Thyroid gland (tissue), 4 donors: ENCODE measurements at regions not wholly inside any gene's neighbourhood (a gene's known extent, or its start where the extent isn't known, plus 50 kb on each side); places are given as distances from the start of the nearest gene placed in this dataset.

Source experiments
- DNase-seq, 2 donors: peaks; one replicate each; pipeline ENCODE4 v3.0.0-alpha.2; 2019
- H3K27ac ChIP-seq, 3 donors: fragments of 200-600 bp; sonication (generic); 1 replicate in 2 of 3; 2 replicates in 1 of 3; pipeline ENCODE4 v1.5.1; 2016 to 2019; ENCODE audit warnings: mild to moderate bottlenecking in 1 of 3, moderate library complexity in 1 of 3
- H3K27me3 ChIP-seq: fragments of 200-600 bp; sonication (generic); one replicate; pipeline ENCODE4 v1.5.1; 2019
- H3K36me3 ChIP-seq, 2 donors: fragments of 200-600 bp; sonication (generic); one replicate each; pipeline ENCODE4 v1.5.1; 2016 to 2019
- H3K4me1 ChIP-seq, 2 donors: fragments of 200-600 bp; sonication (generic); one replicate each; pipeline ENCODE4 v1.5.1; 2017 to 2019
- H3K4me3 ChIP-seq, 3 donors: fragments of 200-600 bp; sonication (generic); replicated peaks in 1 of 3; 1 replicate in 2 of 3; 2 replicates in 1 of 3; pipeline ENCODE4 v1.5.1; 2016; ENCODE audit warnings: mild to moderate bottlenecking in 1 of 3
- H3K9me3 ChIP-seq: fragments of 200-600 bp; sonication (generic); one replicate; pipeline ENCODE4 v1.5.1; 2017
- POLR2A ChIP-seq, 2 donors: fragments of 450-650 bp; IDR thresholded peaks; one replicate each; pipeline ENCODE4 v1.6.1; 2017; ENCODE audit warnings: antibody characterized with exemption in 2 of 2, mild to moderate bottlenecking in 2 of 2, moderate library complexity in 1 of 2
- WGBS, 2 donors: methylation state at CpG; one replicate each; pipeline ENCODE4 v1.1.5; 2017; 5-methylcytosine and 5-hydroxymethylcytosine counted together
- intact Hi-C: fragments of 100-400 bp; cut with DNase I; formaldehyde crosslinking; loops from one replicate; pipeline ENCODE4 v1.15.1; 2023
- TF ChIP-seq, protein P1 (sequence below), 6 experiments: fragments of 200-600 bp in 3 of 6; fragments of 450-650 bp in 3 of 6; sonication (generic) in 3 of 6; IDR thresholded peaks; one replicate each; pipeline ENCODE4 v1.5.1; 2016 to 2019; ENCODE audit warnings: antibody characterized with exemption in 6 of 6, mild to moderate bottlenecking in 2 of 6, inconsistent platforms in 1 of 6, moderate library complexity in 1 of 6

DNA sequence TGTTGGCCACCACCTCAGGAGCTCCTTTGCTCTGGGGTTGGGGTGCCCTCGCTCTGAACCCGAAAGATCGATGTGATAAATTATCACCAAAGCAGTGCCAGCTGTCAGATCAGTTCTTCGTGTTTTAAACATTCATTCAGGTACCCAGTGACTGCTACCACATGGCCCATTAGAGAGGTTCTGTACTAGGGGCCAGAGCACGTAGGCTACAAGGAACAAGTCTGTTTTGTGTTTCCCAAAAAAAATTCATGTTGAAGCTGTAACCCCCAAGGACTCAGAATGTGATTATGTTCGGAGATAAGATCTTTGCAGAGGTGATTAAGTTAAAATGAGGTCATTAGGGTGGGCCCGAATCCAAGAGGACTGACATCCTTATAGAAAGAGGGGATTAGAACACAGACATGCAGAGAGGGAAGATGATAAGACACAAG, 526.9 kb downstream of the NPHP4 start:
- H3K27me3 ChIP-seq: no peaks in the 10 kb centered on the region

GRCh38 chr1:5464366-5464765, 527.9 kb downstream of the NPHP4 start:
- TF ChIP-seq, protein P1, sequence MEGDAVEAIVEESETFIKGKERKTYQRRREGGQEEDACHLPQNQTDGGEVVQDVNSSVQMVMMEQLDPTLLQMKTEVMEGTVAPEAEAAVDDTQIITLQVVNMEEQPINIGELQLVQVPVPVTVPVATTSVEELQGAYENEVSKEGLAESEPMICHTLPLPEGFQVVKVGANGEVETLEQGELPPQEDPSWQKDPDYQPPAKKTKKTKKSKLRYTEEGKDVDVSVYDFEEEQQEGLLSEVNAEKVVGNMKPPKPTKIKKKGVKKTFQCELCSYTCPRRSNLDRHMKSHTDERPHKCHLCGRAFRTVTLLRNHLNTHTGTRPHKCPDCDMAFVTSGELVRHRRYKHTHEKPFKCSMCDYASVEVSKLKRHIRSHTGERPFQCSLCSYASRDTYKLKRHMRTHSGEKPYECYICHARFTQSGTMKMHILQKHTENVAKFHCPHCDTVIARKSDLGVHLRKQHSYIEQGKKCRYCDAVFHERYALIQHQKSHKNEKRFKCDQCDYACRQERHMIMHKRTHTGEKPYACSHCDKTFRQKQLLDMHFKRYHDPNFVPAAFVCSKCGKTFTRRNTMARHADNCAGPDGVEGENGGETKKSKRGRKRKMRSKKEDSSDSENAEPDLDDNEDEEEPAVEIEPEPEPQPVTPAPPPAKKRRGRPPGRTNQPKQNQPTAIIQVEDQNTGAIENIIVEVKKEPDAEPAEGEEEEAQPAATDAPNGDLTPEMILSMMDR (IDR thresholded peaks at IDR 0.05): no peak
- TF ChIP-seq POLR2A (IDR thresholded peaks at IDR 0.05): no peak
- WGBS, 2 donors: 34 to 56% methylated on average over 10 to 11 of the region's 11 CpGs
- no peak for DNase-seq
- Histone ChIP-seq H3K36me3 (no peaks in the 10 kb centered on the region), H3K9me3 (no peaks in the 10 kb centered on the region), H3K27me3 (no peaks in the 10 kb centered on the region), H3K4me3 (no peak overlapping the region), H3K27ac (no peak overlapping the region), H3K4me1 (no peaks in the 10 kb centered on the region)
- intact Hi-C loops: no loop called here

More for the DNA sequence above, 526.9 kb downstream of the NPHP4 start:
- Histone ChIP-seq H3K9me3 (no peaks in the 10 kb centered on the region), H3K36me3 (no peaks in the 10 kb centered on the region), H3K27ac (no peak overlapping the region), H3K4me3 (no peak overlapping the region), H3K4me1 (no peaks in the 10 kb centered on the region)
- intact Hi-C loops: no loop called here
- no peak for DNase-seq
- TF ChIP-seq POLR2A (IDR thresholded peaks at IDR 0.05): no peak
- TF ChIP-seq, protein P1 (IDR thresholded peaks at IDR 0.05): no peak
- WGBS, 2 donors: 69 to 73% methylated on average over 7 of the region's 7 CpGs

DNA sequence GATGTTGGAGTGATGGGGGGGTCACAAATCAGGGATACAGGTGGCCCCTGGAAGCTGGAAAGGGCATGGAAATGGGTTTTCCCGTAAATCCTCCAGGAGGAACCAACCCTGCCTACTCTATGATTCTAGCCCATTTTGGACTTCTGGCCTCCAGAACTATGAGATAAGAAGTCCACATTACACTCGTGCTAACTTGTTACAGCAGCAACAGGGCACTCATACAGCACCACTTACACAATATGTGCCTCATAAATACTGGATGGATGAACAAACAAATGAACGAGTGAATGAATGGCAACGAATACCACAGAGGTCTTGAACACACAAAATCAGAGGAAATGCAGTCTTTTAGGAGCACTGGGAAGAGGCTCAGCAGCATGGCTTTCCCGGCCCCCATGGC, 531.3 kb downstream of the NPHP4 start:
- no peak overlapping the region for H3K4me3 ChIP-seq
- H3K27me3 ChIP-seq: no peaks in the 10 kb centered on the region
- intact Hi-C loops: no loop called here
- 90 to 94% methylated on average over 5 of the region's 5 CpGs for WGBS, 2 donors
- no peak overlapping the region for H3K27ac ChIP-seq
- no peak for TF ChIP-seq POLR2A (IDR thresholded peaks at IDR 0.05)
- TF ChIP-seq, protein P1 (IDR thresholded peaks at IDR 0.05): no peak
- no peak for DNase-seq
- no peaks in the 10 kb centered on the region for H3K36me3 ChIP-seq
- H3K9me3 ChIP-seq: no peaks in the 10 kb centered on the region
- H3K4me1 ChIP-seq: no peaks in the 10 kb centered on the region

DNA sequence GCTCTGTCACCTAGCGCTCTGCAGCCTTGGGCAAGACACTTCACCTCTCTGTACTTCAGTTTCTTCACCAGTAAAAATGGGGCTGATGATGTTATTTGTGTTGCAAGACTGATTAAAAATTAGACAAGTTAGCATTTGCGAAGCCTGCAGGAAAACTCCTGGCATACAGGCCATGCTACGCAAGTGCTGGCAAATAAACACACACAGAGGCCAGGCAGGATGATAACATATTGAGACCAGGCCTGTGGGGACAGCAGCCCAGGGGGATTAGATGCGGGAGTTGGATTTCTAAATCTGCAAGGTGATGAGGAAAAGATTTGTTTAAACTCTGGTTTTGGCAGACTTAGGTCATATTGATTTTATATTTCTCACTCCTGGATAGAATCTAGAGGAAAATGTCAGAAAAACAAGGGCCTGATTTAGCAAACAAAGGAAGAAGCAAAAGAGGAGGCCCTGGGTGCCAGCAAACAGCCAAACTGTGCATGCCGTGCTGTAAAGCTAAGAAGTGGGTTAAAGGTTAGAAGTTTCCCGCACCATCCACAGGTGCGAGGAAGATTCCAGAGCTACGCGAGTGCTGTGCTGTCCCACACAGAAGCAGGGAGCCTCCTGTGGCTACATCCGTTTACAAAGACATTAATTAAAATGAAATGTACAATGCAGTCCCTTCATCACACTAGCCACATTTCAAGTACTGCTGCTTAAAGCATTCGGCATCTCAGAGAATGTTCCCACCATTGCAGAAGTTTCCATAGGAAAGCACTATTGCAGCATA, 532.2 kb downstream of the NPHP4 start:
- H3K4me1 ChIP-seq: no peaks in the 10 kb centered on the region
- WGBS, 2 donors: 74 to 87% methylated on average over 11 of the region's 11 CpGs
- no peak for DNase-seq
- no peak for TF ChIP-seq POLR2A (IDR thresholded peaks at IDR 0.05)
- TF ChIP-seq, protein P1 (IDR thresholded peaks at IDR 0.05): no peak
- no peaks in the 10 kb centered on the region for H3K9me3 ChIP-seq
- H3K27ac ChIP-seq: no peak overlapping the region
- H3K4me3 ChIP-seq: no peak overlapping the region
- intact Hi-C loops: no loop called here
- no peaks in the 10 kb centered on the region for H3K27me3 ChIP-seq
- H3K36me3 ChIP-seq: no peaks in the 10 kb centered on the region

GRCh38 chr1:5458248-5458647, 534.0 kb downstream of the NPHP4 start:
- Histone ChIP-seq H3K27me3 (no peaks in the 10 kb centered on the region), H3K4me1 (no peaks in the 10 kb centered on the region), H3K4me3 (no peak overlapping the region), H3K36me3 (no peaks in the 10 kb centered on the region), H3K9me3 (no peaks in the 10 kb centered on the region), H3K27ac (no peak overlapping the region)
- intact Hi-C loops: no loop called here
- 80 to 88% methylated on average over 5 of the region's 5 CpGs for WGBS, 2 donors
- no peak for DNase-seq
- no peak for TF ChIP-seq POLR2A (IDR thresholded peaks at IDR 0.05)
- TF ChIP-seq, protein P1 (IDR thresholded peaks at IDR 0.05): no peak
